ENCODE measurements at regions not wholly inside any gene's neighbourhood (a gene's known extent, or its start where the extent isn't known, plus 50 kb on each side); places are given as distances from the start of the nearest gene placed in this dataset.
A peak's percentile ranks its signal among the peaks of the same experiment; 100 is the strongest.

DNA sequence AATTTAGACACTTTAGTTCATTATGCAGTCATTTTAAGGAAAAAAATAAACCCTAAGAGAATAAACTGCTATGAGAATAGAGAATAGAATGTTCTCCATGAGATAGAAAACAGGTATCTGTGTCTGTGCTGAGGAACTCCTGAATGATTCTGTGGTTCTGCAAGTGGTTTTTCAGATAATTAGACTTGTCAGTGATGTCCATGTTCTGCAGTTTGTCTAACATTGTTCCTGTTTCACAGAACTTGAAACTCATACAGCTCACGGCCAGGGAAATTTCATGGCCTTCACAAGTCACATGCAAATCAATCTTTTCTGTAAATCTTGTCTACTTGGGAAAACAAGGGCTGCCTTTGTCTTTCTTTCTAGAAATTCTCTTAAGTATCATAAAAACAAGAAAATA lies 73.4 kb upstream of the HMGCLL1 start:
- no peak overlapping the region for H3K27ac ChIP-seq (ENCODE audit: low read depth, low read length, poor library complexity, severe bottlenecking)
- no peaks in the 10 kb centered on the region for H3K27me3 ChIP-seq (replicated peaks; ENCODE audit: insufficient read depth, low read depth, low read length, poor library complexity)
- H3K36me3 ChIP-seq (ENCODE audit: insufficient read depth, low read length, poor library complexity, severe bottlenecking) = no peaks in the 10 kb centered on the region
- ChIA-PET POLR2A (ENCODE audit: low non-redundant PET) (no interaction called here), CTCF (no interaction called here)
- no peaks in the 10 kb centered on the region for H3K9me3 ChIP-seq (ENCODE audit: low read depth, low read length, poor library complexity, severe bottlenecking)
- no peak overlapping the region for H3K4me3 ChIP-seq (ENCODE audit: low read depth, low read length, poor library complexity, severe bottlenecking)
- no peak for DNase-seq (ENCODE audit: low spot score)
- TF ChIP-seq, protein P1, sequence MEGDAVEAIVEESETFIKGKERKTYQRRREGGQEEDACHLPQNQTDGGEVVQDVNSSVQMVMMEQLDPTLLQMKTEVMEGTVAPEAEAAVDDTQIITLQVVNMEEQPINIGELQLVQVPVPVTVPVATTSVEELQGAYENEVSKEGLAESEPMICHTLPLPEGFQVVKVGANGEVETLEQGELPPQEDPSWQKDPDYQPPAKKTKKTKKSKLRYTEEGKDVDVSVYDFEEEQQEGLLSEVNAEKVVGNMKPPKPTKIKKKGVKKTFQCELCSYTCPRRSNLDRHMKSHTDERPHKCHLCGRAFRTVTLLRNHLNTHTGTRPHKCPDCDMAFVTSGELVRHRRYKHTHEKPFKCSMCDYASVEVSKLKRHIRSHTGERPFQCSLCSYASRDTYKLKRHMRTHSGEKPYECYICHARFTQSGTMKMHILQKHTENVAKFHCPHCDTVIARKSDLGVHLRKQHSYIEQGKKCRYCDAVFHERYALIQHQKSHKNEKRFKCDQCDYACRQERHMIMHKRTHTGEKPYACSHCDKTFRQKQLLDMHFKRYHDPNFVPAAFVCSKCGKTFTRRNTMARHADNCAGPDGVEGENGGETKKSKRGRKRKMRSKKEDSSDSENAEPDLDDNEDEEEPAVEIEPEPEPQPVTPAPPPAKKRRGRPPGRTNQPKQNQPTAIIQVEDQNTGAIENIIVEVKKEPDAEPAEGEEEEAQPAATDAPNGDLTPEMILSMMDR (conservative IDR thresholded peaks at IDR 0.05; ENCODE audit: low read depth, low read length) = no peak
- no peak for TF ChIP-seq EZH2 (IDR thresholded peaks at IDR 0.05; ENCODE audit: borderline replicate concordance, low read depth, low read length, poor library complexity, severe bottlenecking)
- no TSS peak for BruUV-seq (replicated peaks)
- no peaks in the 10 kb centered on the region for H3K4me1 ChIP-seq (ENCODE audit: insufficient read depth, low read length, poor library complexity, severe bottlenecking)
- intact Hi-C loops (cut with micrococcal nuclease; ENCODE audit: unreplicated experiment) = no loop called here

DNA sequence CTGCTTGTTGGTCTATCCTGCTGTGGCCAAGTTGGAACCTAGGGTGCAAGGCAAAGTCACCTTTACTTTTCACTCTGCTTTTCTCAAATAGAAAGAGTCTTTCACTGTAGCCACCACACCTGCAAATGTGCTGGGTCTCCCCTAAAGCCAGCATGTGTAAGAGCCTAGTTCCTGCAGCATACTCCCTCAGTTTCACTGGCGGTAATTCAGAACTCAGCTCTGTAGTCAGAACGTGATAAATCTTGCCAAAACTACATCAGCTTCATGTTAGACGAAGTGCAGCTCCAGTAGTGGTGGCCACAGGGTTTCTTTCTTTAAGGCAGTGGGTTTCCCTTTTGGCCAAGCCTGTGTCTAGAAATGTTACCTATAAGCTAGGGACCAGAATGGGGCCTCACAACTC lies 72.0 kb upstream of the HMGCLL1 start:
- CTCF ChIA-PET = no interaction called here
- Histone ChIP-seq H3K27me3 (replicated peaks; ENCODE audit: insufficient read depth, low read depth, low read length, poor library complexity) (no peaks in the 10 kb centered on the region), H3K4me3 (ENCODE audit: low read depth, low read length, poor library complexity, severe bottlenecking) (no peak overlapping the region), H3K36me3 (ENCODE audit: insufficient read depth, low read length, poor library complexity, severe bottlenecking) (no peaks in the 10 kb centered on the region), H3K4me1 (ENCODE audit: insufficient read depth, low read length, poor library complexity, severe bottlenecking) (no peaks in the 10 kb centered on the region), H3K9me3 (ENCODE audit: low read depth, low read length, poor library complexity, severe bottlenecking) (no peaks in the 10 kb centered on the region), H3K27ac (ENCODE audit: low read depth, low read length, poor library complexity, severe bottlenecking) (no peak overlapping the region)
- intact Hi-C loops (cut with micrococcal nuclease; ENCODE audit: unreplicated experiment) = no loop called here
- DNase-seq (ENCODE audit: low spot score) = no peak
- TF ChIP-seq EZH2 (IDR thresholded peaks at IDR 0.05; ENCODE audit: borderline replicate concordance, low read depth, low read length, poor library complexity, severe bottlenecking) = no peak
- TF ChIP-seq, protein P1 (conservative IDR thresholded peaks at IDR 0.05; ENCODE audit: low read depth, low read length) = no peak
- BruUV-seq (replicated peaks) = no TSS peak
- POLR2A ChIA-PET (ENCODE audit: low non-redundant PET) = no interaction called here

DNA sequence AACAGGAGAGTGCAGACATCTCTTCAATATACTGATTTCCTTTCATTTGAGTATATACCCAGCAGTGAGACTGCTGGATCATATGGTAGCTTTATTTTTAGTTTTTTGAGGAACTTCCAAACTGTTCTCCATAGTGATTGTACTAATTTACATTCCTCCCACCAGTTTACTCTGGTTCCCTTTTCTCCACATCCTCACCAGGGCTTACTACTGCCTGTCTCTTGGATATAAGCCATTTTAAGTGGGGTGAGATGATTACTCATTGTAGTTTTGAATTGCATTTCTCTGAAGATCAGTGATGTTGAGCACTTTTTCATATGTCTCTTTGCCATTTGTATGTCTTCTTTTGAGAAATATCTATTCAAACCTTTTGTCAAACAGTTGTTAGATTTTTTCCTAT lies 64.9 kb upstream of the HMGCLL1 start:
- ChIA-PET POLR2A (ENCODE audit: low non-redundant PET) (no interaction called here), CTCF (no interaction called here)
- Histone ChIP-seq H3K27ac (ENCODE audit: low read depth, low read length, poor library complexity, severe bottlenecking) (no peak overlapping the region), H3K27me3 (replicated peaks; ENCODE audit: insufficient read depth, low read depth, low read length, poor library complexity) (no peaks in the 10 kb centered on the region), H3K9me3 (ENCODE audit: low read depth, low read length, poor library complexity, severe bottlenecking) (no peaks in the 10 kb centered on the region), H3K36me3 (ENCODE audit: insufficient read depth, low read length, poor library complexity, severe bottlenecking) (no peaks in the 10 kb centered on the region), H3K4me1 (ENCODE audit: insufficient read depth, low read length, poor library complexity, severe bottlenecking) (no peaks in the 10 kb centered on the region), H3K4me3 (ENCODE audit: low read depth, low read length, poor library complexity, severe bottlenecking) (no peak overlapping the region)
- peak; percentile 6 for DNase-seq (ENCODE audit: low spot score)
- TF ChIP-seq, protein P1 (conservative IDR thresholded peaks at IDR 0.05; ENCODE audit: low read depth, low read length) = no peak
- no peak for TF ChIP-seq EZH2 (IDR thresholded peaks at IDR 0.05; ENCODE audit: borderline replicate concordance, low read depth, low read length, poor library complexity, severe bottlenecking)
- intact Hi-C loops (cut with micrococcal nuclease; ENCODE audit: unreplicated experiment) = no loop called here
- no TSS peak for BruUV-seq (replicated peaks)
